Activated T-helper 1 cell treated with anti-CD3 and anti-CD28 coated beads, Interleukin-12 subunit alpha, Interleukin-12 subunit beta, Interleukin-2, Interleukin-4 antibody, amounts not matched to agents 30 ng/mL and 10 ng/mL and 1 ng/mL, durations not matched to agents 14 hours and 24 hours and 36 hours (primary cell): ENCODE measurements at regions not wholly inside any gene's neighbourhood (a gene's known extent, or its start where the extent isn't known, plus 50 kb on each side); places are given as distances from the start of the nearest gene placed in this dataset.

Experiments
- DNase-seq: peaks from one replicate; pipeline ENCODE4 v3.0.0; 2021; ENCODE audit warnings: low spot score
- H3K27ac Mint-ChIP-seq: one replicate; pipeline ENCODE4 v1.8.0; 2021; ENCODE audit warnings: mild to moderate bottlenecking, mixed read lengths
- H3K27me3 Mint-ChIP-seq: one replicate; pipeline ENCODE4 v1.8.0; 2022; ENCODE audit warnings: mild to moderate bottlenecking, moderate library complexity, mixed read lengths; ENCODE audit not compliant: insufficient read depth
- H3K36me3 Mint-ChIP-seq: one replicate; pipeline ENCODE4 v1.8.0; 2021; ENCODE audit warnings: low read depth, mixed read lengths
- H3K4me1 Mint-ChIP-seq: one replicate; pipeline ENCODE4 v1.8.0; 2021; ENCODE audit warnings: low read depth, mixed read lengths
- H3K4me3 Mint-ChIP-seq: one replicate; pipeline ENCODE4 v1.8.0; 2021; ENCODE audit warnings: mild to moderate bottlenecking, moderate library complexity, mixed read lengths
- H3K9me3 Mint-ChIP-seq: one replicate; pipeline ENCODE4 v1.8.0; 2021; ENCODE audit warnings: mixed read lengths
- intact Hi-C: fragments of 100-400 bp; cut with micrococcal nuclease; formaldehyde crosslinking; loops from one replicate; pipeline ENCODE4 v1.15.1; 2024

DNA sequence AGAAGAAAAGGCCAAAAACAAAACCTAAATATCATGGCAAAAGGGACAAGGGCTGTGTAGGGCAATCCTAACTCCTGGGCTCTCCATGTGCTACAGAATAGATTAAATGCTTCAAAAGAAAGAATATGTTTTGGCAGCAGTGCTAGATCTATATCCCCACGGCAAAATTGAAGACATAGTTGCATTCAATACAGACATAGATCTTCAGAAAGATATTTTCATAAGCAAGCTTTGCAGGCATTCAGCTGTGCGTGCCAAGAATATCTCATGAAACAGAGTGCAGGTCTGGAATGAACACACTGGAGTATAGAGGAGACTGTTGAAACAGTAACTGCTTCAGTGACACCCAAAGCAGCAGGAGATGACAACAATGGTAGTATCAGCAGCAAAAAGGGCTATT lies 1476.9 kb downstream of the ARAP2 start:
- H3K27ac Mint-ChIP-seq, result no peak overlapping the region
- H3K4me1 Mint-ChIP-seq, result no peaks in the 10 kb centered on the region
- H3K4me3 Mint-ChIP-seq, result no peak overlapping the region
- H3K9me3 Mint-ChIP-seq, result no peaks in the 10 kb centered on the region
- intact Hi-C loops, result no loop called here
- no peaks in the 10 kb centered on the region for H3K27me3 Mint-ChIP-seq
- DNase-seq, result no peak
- H3K36me3 Mint-ChIP-seq, result no peaks in the 10 kb centered on the region

DNA sequence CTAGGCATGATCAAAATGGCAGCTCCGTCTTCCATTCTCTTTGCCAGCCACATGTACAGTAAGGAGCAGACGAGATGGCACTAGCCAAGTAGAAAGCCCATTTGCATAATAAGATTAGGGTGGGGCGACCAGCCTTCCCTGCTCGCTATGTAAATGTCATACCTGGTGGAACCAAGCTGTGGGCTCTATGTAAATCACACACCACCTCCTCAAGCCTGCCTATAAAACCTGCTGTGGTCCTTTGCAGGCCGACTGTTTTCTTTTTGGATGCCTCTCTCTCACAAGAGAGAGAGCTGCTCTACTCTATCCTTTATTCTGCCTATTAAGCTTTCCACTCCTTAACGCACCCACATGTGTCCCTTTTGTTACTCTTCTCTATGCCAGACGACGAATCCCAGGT lies 1472.7 kb downstream of the ARAP2 start:
- Mint-ChIP-seq H3K36me3 (no peaks in the 10 kb centered on the region), H3K27me3 (no peaks in the 10 kb centered on the region), H3K9me3 (no peaks in the 10 kb centered on the region), H3K27ac (no peak overlapping the region), H3K4me3 (no peak overlapping the region), H3K4me1 (no peaks in the 10 kb centered on the region)
- no peak for DNase-seq
- intact Hi-C loops, result no loop called here

DNA sequence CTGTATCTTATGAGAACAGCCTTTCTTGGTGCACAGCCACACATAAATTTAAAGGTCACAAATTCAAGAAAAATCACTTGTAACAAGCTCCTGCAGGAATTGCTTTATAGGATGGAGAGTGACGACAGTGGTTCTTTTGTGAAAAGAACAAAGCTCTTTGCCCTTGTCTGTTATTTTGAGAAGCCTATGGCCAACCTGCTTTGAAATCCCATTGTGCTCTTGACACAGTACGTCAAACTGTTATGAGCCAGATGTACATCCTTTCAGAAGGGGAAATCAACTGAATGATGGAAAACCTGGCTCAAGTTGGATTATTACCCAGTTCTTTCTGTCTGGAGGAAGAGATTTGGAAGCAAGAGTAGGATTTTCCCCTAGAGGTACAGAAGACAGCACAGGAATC lies 1454.2 kb downstream of the ARAP2 start:
- no peaks in the 10 kb centered on the region for H3K4me1 Mint-ChIP-seq
- no peaks in the 10 kb centered on the region for H3K9me3 Mint-ChIP-seq
- no peak for DNase-seq
- intact Hi-C loops, result no loop called here
- no peak overlapping the region for H3K27ac Mint-ChIP-seq
- no peaks in the 10 kb centered on the region for H3K27me3 Mint-ChIP-seq
- H3K36me3 Mint-ChIP-seq, result no peaks in the 10 kb centered on the region
- no peak overlapping the region for H3K4me3 Mint-ChIP-seq

DNA sequence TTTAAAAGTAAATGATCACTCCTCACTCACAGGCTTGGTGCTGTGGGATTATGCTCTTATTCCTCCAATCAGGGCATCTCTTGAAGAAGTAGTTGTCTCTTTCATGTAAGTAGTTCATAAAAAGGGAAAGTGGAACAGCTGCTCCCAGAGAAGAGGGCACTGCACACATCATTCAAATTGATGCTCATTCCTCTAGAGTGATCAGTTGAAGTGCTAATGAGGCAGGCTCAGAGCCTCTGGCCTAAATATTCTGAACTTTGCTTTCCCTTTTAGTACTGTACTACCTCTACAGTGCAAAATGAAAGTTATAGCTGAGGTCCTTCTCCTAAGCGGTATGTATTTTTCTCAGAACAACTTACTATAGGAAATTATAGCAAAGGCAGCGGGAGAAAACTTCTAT lies 1453.1 kb downstream of the ARAP2 start:
- Mint-ChIP-seq H3K36me3 (no peaks in the 10 kb centered on the region), H3K4me1 (no peaks in the 10 kb centered on the region), H3K9me3 (no peaks in the 10 kb centered on the region), H3K27me3 (no peaks in the 10 kb centered on the region), H3K27ac (no peak overlapping the region), H3K4me3 (no peak overlapping the region)
- intact Hi-C loops, result no loop called here
- no peak for DNase-seq

DNA sequence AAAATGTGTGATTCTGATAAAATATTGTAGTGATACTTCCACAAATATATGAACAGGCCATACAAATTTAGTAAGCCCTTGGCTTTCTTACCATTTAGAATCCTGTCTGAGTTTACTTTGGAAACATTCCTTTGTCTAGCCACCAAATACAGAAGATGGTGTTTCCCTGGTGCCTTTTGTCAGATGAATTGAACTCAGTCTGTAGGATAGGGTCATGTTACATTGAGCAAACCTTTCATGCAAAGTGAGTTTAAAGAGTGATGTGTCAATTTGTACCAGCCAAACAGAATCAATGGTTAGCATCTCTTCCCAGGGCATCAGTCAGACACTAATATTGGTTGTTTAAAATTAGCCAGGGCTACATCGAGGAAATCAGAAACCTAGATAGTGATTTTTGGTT lies 1443.4 kb downstream of the ARAP2 start:
- H3K36me3 Mint-ChIP-seq, result no peaks in the 10 kb centered on the region
- DNase-seq, result no peak
- no peak overlapping the region for H3K4me3 Mint-ChIP-seq
- intact Hi-C loops, result no loop called here
- H3K27me3 Mint-ChIP-seq, result no peaks in the 10 kb centered on the region
- H3K9me3 Mint-ChIP-seq, result peaks cover 3% of the 10 kb centered on the region
- H3K4me1 Mint-ChIP-seq, result no peaks in the 10 kb centered on the region
- H3K27ac Mint-ChIP-seq, result no peak overlapping the region

DNA sequence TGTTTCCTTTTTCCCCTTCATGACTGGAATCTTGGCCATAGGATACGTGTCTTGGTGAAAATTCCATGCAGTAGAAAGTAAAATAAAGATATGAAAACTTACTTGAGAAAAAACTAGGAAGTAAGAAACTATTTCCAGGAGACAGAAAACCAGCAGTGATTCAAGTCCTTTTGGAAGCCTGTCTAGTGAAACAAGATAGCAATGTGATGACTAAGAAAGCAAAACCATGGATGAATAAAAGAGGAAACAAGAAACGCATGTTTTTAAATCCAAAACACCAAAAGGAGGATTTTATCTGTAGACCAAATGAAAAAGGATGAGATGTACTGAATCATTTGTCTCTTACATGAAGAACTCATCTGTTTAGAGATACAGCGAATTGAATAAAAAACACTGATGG lies 1430.0 kb downstream of the ARAP2 start:
- no peak for DNase-seq
- Mint-ChIP-seq H3K27ac (no peak overlapping the region), H3K36me3 (no peaks in the 10 kb centered on the region), H3K27me3 (no peaks in the 10 kb centered on the region), H3K4me1 (no peaks in the 10 kb centered on the region), H3K9me3 (peaks cover 3% of the 10 kb centered on the region), H3K4me3 (no peak overlapping the region)
- intact Hi-C loops, result no loop called here

DNA sequence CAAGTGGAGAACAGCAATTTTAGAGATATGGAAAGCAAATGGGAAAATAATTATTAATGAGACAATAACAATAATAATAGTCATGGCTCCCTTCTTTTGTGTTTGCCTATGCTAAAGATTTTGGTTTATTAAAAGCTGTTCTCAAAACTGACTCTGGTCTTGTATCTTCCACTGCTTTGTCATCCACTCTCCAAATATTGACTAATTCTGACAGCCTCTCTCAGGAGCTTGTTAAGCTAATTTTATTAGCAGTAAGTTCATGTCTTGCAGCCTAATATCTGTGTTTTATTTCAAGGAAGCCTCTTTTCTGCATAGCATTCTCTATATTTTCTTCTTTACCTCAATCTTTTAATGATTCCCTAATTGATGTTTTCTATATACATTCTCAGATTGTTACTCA lies 1419.8 kb downstream of the ARAP2 start:
- no peak overlapping the region for H3K4me3 Mint-ChIP-seq
- peaks cover 9% of the 10 kb centered on the region for H3K9me3 Mint-ChIP-seq
- H3K27me3 Mint-ChIP-seq, result no peaks in the 10 kb centered on the region
- no peaks in the 10 kb centered on the region for H3K4me1 Mint-ChIP-seq
- no peaks in the 10 kb centered on the region for H3K36me3 Mint-ChIP-seq
- no peak for DNase-seq
- intact Hi-C loops, result no loop called here
- H3K27ac Mint-ChIP-seq, result no peak overlapping the region

DNA sequence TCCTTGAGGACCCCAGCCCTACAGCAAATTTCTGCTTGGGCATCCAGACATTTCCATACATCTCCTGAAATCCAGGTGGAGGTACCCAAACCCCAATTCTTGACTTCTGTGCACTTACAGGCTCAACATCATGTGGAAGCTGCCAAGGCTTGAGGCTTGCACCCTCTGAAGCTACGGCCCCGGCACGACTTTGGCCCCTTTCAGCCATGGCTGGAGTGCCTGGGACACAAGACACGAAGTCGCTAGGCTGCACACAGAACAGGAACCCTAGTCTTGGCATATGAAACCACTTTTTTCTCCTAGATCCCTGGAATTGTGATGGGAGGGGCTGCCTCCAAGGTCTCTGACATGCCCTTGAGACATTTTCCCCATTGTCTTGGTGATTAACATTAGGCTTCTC lies 1417.7 kb downstream of the ARAP2 start:
- intact Hi-C loops, result no loop called here

DNA sequence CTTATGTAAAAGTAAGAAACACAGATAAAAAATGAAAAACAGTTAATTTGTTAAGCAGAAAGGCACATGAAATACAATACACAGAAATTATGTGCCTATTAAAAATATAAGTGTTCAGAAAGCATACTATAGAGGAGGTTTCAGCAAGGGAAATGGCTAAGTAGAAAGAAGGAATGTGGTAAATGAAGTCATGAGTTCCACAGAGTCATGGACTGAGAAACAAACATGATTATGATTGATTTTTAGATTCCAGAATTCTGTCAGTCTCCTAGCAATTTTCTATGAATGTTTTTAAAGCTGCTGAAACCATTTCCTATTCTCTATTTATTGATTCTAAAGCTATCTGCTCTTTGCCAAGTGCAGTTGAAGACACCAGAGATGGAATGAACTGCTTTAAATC lies 1398.4 kb downstream of the ARAP2 start:
- Mint-ChIP-seq H3K27ac (no peak overlapping the region), H3K9me3 (no peaks in the 10 kb centered on the region), H3K36me3 (no peaks in the 10 kb centered on the region), H3K4me3 (no peak overlapping the region), H3K27me3 (no peaks in the 10 kb centered on the region), H3K4me1 (no peaks in the 10 kb centered on the region)
- intact Hi-C loops, result no loop called here
- no peak for DNase-seq

More for the DNA sequence above, 1417.7 kb downstream of the ARAP2 start:
- Mint-ChIP-seq H3K36me3 (no peaks in the 10 kb centered on the region), H3K27ac (no peak overlapping the region), H3K27me3 (no peaks in the 10 kb centered on the region), H3K9me3 (peaks cover 9% of the 10 kb centered on the region), H3K4me3 (no peak overlapping the region), H3K4me1 (no peaks in the 10 kb centered on the region)
- no peak for DNase-seq

DNA sequence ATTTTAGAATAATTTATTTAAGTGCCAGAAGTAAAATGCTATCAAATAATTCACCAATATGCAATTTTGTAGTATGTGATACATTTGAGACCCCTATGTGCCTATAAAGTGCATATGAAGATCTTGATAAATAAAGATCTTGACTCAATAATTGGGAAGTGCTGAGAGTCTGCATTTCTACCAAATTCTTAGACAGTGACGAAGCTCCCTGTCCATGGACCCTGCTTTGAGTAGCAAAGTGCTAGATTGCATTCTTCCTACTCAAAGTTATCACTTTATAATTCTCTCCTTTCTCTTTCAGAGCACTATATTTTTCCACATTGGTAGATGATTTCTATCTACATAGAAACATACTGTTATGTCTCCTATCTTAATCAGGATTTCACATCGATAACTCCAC lies 1393.9 kb downstream of the ARAP2 start:
- Mint-ChIP-seq H3K27me3 (no peaks in the 10 kb centered on the region), H3K4me1 (no peaks in the 10 kb centered on the region), H3K36me3 (no peaks in the 10 kb centered on the region), H3K27ac (no peak overlapping the region), H3K9me3 (no peaks in the 10 kb centered on the region), H3K4me3 (no peak overlapping the region)
- DNase-seq, result no peak
- intact Hi-C loops, result no loop called here

DNA sequence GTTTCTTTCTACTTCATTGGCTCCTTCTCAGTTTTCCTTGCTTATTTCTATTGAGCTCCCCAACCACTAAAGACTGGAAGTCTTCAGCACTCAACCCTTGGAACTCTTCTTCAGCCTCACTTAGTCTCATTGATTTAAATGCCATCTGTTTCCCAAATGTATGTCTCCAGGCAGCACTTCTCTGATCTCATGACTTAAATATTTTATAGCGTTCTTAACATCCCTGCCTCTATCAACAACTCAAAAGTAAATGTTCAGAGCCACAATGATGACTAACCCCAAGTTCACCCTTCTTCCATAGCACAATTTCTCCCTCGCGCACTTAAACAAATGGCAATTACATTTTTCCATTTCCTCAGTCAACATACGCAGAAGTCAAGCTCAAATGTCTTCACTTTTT lies 1393.3 kb downstream of the ARAP2 start:
- Mint-ChIP-seq H3K9me3 (no peaks in the 10 kb centered on the region), H3K27ac (no peak overlapping the region), H3K4me3 (no peak overlapping the region), H3K27me3 (no peaks in the 10 kb centered on the region), H3K36me3 (no peaks in the 10 kb centered on the region), H3K4me1 (no peaks in the 10 kb centered on the region)
- intact Hi-C loops, result no loop called here
- no peak for DNase-seq

DNA sequence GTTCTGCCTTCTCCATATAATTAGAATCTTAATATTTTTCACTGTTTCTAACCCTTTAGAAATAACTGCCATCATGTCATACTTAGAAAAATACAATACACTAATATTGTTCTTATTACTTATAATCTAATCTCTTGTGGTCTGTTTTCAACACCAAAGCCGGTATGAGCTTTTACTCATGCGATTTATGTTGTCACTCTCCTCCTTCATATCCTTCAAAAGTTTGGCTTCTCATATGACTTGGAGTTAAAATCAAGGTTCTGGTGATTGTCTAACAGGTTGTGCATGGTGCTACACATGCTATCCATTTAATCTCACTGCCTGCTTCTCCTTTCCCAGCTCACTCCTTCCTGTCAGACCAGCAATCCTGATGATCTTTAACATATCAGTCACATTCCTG lies 1392.9 kb downstream of the ARAP2 start:
- DNase-seq, result no peak
- Mint-ChIP-seq H3K4me1 (no peaks in the 10 kb centered on the region), H3K27ac (no peak overlapping the region), H3K27me3 (no peaks in the 10 kb centered on the region), H3K4me3 (no peak overlapping the region), H3K36me3 (no peaks in the 10 kb centered on the region), H3K9me3 (no peaks in the 10 kb centered on the region)
- intact Hi-C loops, result no loop called here

DNA sequence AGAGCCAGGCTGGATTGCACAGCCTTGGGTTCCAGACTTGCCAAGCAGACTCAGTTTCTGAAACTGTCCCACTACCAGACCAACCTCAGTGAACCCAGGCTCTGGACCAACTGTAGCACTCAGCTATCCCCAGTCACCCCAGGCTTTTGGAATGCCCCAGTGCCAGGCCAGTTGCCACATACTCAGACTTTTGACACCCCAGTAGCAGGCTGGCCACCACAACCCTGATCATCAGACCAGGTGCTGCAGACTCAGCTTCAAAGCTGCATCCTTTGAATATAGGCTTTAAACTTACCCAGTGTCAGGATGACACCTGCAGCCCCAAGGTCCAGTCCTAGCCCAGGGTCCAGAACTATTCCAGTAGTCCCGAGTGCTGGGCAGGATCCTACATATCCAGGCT lies 1389.9 kb downstream of the ARAP2 start:
- Mint-ChIP-seq H3K27me3 (no peaks in the 10 kb centered on the region), H3K4me1 (no peaks in the 10 kb centered on the region), H3K9me3 (no peaks in the 10 kb centered on the region), H3K36me3 (no peaks in the 10 kb centered on the region), H3K27ac (no peak overlapping the region), H3K4me3 (no peak overlapping the region)
- intact Hi-C loops, result no loop called here
- no peak for DNase-seq

DNA sequence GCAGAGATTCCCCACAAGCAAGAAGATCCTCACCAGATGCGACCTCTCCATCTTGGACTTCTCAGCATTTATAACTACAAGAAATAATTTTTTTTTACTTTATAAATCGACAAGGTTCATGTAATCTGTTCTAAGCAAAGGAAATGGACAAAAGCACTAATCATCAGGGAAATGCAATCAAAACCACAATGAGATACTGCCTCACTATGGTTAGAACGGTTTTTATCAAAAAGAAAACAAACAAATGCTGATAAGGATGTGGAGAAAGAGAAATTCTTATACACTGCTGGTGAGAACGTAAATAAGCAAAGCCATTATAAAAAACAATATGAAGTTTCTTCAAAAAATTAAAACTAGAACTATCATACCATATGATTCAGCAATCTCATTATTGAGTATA lies 1382.6 kb downstream of the ARAP2 start:
- Mint-ChIP-seq H3K27me3 (no peaks in the 10 kb centered on the region), H3K4me1 (no peaks in the 10 kb centered on the region), H3K27ac (no peak overlapping the region), H3K36me3 (no peaks in the 10 kb centered on the region), H3K9me3 (peaks cover 5% of the 10 kb centered on the region), H3K4me3 (no peak overlapping the region)
- intact Hi-C loops, result no loop called here
- DNase-seq, result no peak
